Right atrium auricular region (tissue), 2 donors: ENCODE measurements at regions not wholly inside any gene's neighbourhood (a gene's known extent, or its start where the extent isn't known, plus 50 kb on each side); places are given as distances from the start of the nearest gene placed in this dataset.

Experiments used
- DNase-seq: peaks from one replicate; pipeline ENCODE4 v3.0.0-alpha.2; 2019; ENCODE audit warnings: low spot score
- H3K27ac ChIP-seq, 2 donors: fragments of 200-600 bp; sonication (generic); 1 replicate in 1 of 2; 2 replicates in 1 of 2; pipeline ENCODE4 v1.5.1; 2016 to 2019
- H3K27me3 ChIP-seq, 2 donors: fragments of 200-600 bp; sonication (generic); one replicate each; pipeline versions ENCODE4 v1.5.1 to v1.6.0; 2017 to 2019
- H3K36me3 ChIP-seq: fragments of 200-600 bp; sonication (generic); one replicate; pipeline ENCODE4 v1.5.1; 2016
- H3K4me1 ChIP-seq, 2 donors: fragments of 200-600 bp; sonication (generic); one replicate each; pipeline versions ENCODE4 v1.5.1 to v1.6.0; 2017 to 2019
- H3K4me3 ChIP-seq, 2 donors: fragments of 200-600 bp; sonication (generic); 1 replicate in 1 of 2; 2 replicates in 1 of 2; pipeline ENCODE4 v1.5.1; 2017 to 2019; ENCODE audit warnings: mild to moderate bottlenecking in 1 of 2, moderate library complexity in 1 of 2
- H3K9me3 ChIP-seq, 2 donors: fragments of 200-600 bp; sonication (generic); one replicate each; pipeline ENCODE4 v1.5.1; 2019
- TF ChIP-seq, protein P1 (sequence below), 2 donors: fragments of 200-600 bp; sonication (generic); IDR thresholded peaks; one replicate each; pipeline ENCODE4 v1.5.1; 2019; ENCODE audit warnings: antibody characterized with exemption in 2 of 2

DNA sequence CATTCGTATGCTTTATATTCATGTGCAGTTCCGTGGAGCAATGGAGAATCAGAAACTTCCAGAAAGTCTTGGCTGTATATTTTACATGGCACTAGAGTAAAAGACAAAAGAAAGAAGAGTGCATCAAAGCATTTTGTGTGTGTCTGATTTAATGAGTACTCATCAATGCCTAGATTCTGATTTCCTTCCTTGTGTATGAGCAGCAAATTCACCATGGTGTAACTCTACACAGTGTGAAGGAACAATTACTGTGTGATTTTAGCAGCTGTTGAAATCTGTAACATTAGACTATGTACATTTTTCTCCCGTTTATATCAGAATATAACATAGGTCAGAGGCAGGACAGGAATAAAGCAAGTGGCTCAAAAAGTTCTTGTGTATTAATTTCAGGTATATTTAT is 102.0 kb upstream of the TSC22D2 start:
- TF ChIP-seq, protein P1, sequence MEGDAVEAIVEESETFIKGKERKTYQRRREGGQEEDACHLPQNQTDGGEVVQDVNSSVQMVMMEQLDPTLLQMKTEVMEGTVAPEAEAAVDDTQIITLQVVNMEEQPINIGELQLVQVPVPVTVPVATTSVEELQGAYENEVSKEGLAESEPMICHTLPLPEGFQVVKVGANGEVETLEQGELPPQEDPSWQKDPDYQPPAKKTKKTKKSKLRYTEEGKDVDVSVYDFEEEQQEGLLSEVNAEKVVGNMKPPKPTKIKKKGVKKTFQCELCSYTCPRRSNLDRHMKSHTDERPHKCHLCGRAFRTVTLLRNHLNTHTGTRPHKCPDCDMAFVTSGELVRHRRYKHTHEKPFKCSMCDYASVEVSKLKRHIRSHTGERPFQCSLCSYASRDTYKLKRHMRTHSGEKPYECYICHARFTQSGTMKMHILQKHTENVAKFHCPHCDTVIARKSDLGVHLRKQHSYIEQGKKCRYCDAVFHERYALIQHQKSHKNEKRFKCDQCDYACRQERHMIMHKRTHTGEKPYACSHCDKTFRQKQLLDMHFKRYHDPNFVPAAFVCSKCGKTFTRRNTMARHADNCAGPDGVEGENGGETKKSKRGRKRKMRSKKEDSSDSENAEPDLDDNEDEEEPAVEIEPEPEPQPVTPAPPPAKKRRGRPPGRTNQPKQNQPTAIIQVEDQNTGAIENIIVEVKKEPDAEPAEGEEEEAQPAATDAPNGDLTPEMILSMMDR (IDR thresholded peaks at IDR 0.05), result no peak

GRCh38 chr3:150303768-150304167 is 104.3 kb upstream of the TSC22D2 start:
- no peak for DNase-seq
- no peaks in the 10 kb centered on the region for H3K4me1 ChIP-seq

More for the DNA sequence above, 102.0 kb upstream of the TSC22D2 start:
- no peak overlapping the region for H3K27ac ChIP-seq
- H3K27me3 ChIP-seq, result no peaks in the 10 kb centered on the region
- H3K9me3 ChIP-seq, result no peaks in the 10 kb centered on the region
- H3K4me1 ChIP-seq, result no peaks in the 10 kb centered on the region
- no peak for DNase-seq
- no peaks in the 10 kb centered on the region for H3K36me3 ChIP-seq
- H3K4me3 ChIP-seq, result no peak overlapping the region

GRCh38 chr3:150302246-150302645 is 105.9 kb upstream of the TSC22D2 start:
- no peaks in the 10 kb centered on the region for H3K27me3 ChIP-seq
- TF ChIP-seq, protein P1 (IDR thresholded peaks at IDR 0.05), result no peak
- no peak for DNase-seq
- H3K27ac ChIP-seq, result no peak overlapping the region
- H3K4me3 ChIP-seq, result no peak overlapping the region
- H3K9me3 ChIP-seq, result no peaks in the 10 kb centered on the region
- no peaks in the 10 kb centered on the region for H3K36me3 ChIP-seq
- no peaks in the 10 kb centered on the region for H3K4me1 ChIP-seq

More at GRCh38 chr3:150303768-150304167, 104.3 kb upstream of the TSC22D2 start:
- H3K27me3 ChIP-seq, result no peaks in the 10 kb centered on the region
- TF ChIP-seq, protein P1 (IDR thresholded peaks at IDR 0.05), result no peak
- no peak overlapping the region for H3K4me3 ChIP-seq
- no peak overlapping the region for H3K27ac ChIP-seq
- H3K36me3 ChIP-seq, result no peaks in the 10 kb centered on the region
- H3K9me3 ChIP-seq, result no peaks in the 10 kb centered on the region

GRCh38 chr3:150300852-150301517 is 107.1 kb upstream of the TSC22D2 start:
- TF ChIP-seq, protein P1 (IDR thresholded peaks at IDR 0.05), result no peak

DNA sequence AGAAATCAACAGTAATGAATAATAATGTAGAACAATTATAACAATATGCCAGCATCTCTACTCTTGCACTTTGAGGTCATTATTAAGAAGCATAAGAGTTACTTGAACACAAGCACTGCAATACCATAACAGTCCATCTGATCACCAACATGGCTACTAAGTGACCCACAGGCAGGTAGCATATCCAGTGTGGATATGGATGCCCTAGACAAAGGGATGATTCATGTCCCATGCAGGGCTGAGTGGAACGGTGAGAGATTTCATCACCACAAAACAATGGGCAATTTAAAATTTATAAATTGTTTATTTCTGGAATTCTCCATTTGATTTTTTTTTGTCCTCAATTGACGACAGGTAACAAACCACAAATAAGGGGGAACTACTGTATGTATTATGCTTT is 107.7 kb upstream of the TSC22D2 start:
- Histone ChIP-seq H3K9me3 (no peaks in the 10 kb centered on the region), H3K36me3 (no peaks in the 10 kb centered on the region), H3K4me3 (no peak overlapping the region), H3K27me3 (no peaks in the 10 kb centered on the region), H3K27ac (no peak overlapping the region), H3K4me1 (no peaks in the 10 kb centered on the region)
- TF ChIP-seq, protein P1 (IDR thresholded peaks at IDR 0.05), result no peak
- no peak for DNase-seq

More at GRCh38 chr3:150300852-150301517, 107.1 kb upstream of the TSC22D2 start:
- DNase-seq, result no peak
- Histone ChIP-seq H3K27ac (no peak overlapping the region), H3K36me3 (no peaks in the 10 kb centered on the region), H3K4me3 (no peak overlapping the region), H3K9me3 (no peaks in the 10 kb centered on the region), H3K27me3 (no peaks in the 10 kb centered on the region), H3K4me1 (no peaks in the 10 kb centered on the region)

DNA sequence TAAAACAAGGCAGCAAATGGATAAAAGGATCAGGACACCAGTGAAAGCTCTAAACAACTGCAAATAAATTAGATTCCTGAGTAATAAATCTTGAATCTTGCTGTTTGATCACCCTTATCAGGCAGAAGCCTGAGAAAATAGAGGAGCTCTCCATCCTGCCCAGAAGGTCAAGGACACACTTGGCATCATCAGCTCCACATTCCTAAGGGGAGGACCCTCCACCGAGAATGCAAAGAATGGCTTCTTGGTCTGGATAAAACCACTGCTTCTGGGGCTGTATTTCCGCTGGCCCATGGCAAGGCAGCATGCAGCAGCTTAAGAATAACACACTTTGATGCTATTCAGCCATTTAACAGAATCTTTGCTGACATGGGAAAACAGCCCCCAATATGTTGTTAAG is 108.9 kb upstream of the TSC22D2 start:
- TF ChIP-seq, protein P1 (IDR thresholded peaks at IDR 0.05), result no peak
- no peaks in the 10 kb centered on the region for H3K4me1 ChIP-seq
- no peaks in the 10 kb centered on the region for H3K9me3 ChIP-seq
- no peak overlapping the region for H3K4me3 ChIP-seq
- no peaks in the 10 kb centered on the region for H3K36me3 ChIP-seq
- no peak overlapping the region for H3K27ac ChIP-seq
- no peak for DNase-seq
- no peaks in the 10 kb centered on the region for H3K27me3 ChIP-seq
